ENCODE measurements at regions not wholly inside any gene's neighbourhood (a gene's known extent, or its start where the extent isn't known, plus 50 kb on each side); places are given as distances from the start of the nearest gene placed in this dataset.

DNA sequence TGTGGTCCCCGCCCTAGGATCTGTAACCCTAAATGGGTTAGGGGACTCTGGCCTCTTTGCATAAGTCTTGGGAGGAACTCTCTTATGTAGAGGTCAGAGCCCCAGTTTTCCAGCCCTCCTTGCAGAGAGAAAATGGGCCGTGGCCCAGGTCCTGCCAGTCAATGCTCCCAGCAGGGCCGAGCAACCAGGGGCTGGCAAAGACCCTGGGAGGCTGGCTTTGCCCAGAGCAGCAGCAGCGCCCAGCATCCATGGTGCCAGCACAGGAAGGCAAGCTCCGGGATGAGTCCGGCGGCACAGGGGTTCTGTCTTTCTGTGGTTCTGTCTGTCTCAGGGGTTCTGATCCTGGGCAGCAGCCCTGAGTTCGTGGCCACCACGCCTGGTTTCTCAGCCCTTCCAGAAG, 684.8 kb downstream of the BRD1 start:
- no peak for DNase-seq (ENCODE audit: low read depth)

DNA sequence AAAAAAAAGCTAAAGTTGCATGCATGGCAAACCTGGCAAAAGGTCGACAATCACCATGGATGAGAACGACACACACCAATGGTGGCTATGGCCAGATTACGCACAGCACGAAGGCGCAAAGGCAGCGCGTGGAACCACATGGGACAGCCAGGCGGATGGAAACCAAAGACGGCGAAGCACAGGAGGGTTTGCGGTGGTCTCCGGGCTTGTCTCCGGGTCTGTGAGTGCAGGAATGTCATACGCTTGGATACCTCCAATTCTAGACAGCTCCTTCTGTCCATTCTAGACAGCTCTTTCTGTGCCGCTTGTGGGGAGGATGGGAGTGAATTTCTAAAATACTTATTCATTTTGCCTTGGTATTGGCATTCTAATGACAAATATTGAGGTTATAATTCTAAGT, 685.4 kb downstream of the BRD1 start:
- DNase-seq (ENCODE audit: low read depth) = no peak

DNA sequence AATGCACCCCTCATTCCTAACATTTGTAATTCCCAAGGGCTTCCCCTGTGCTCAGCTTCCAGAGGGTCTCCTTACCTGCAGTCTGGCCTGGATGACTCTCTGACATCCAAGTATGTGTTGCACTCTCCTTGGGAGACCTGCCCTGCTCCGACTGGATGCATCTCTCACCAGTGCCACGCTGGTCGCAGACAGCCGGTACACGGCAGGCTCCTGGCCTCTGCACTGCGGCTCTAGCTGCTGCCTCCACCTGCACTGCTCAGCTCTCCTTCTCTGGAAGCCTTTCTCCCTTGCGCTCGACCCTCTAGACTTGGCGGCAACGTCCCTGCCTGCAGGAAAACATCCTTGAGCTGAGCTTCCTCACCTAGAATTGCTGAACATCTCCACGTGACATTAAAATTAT, 685.9 kb downstream of the BRD1 start:
- no peak for DNase-seq (ENCODE audit: low read depth)

DNA sequence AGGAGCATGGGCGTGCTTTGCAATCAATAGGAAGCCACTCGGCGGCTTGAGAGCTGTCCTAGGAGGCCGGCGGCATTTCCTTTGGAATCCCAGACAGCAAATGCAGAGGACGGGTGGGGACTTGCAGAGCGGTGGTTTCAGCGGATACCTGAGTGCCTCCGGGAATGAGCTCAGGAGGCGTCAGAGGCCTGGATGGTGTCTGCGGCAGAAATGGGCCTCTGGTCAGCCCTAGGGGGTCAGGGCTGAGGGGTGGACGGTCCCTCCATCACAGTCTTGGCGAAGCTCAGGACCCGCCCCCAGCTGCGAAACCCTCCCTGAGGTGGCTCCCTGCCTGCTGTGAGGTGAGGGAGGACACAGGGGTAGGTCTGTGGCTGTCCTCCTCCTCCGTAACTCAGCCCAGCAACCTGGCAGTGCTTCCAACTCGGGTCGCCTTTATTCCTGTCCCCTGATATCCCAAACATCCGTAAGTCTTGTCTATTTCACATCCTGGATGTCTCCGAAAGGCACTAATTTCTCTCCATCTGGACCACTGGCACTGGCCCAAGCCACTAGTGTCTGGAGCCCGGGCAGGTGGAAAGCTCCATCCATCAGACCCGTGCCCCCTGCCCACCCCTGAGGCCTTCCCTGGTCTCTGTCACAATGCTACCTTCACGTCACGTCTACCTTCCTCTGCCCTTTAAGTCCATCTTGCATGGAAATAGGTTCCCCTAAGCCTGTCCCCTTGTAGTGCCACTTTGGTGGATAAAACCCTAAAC, 686.6 kb downstream of the BRD1 start:
- DNase-seq (ENCODE audit: low read depth) = no peak

DNA sequence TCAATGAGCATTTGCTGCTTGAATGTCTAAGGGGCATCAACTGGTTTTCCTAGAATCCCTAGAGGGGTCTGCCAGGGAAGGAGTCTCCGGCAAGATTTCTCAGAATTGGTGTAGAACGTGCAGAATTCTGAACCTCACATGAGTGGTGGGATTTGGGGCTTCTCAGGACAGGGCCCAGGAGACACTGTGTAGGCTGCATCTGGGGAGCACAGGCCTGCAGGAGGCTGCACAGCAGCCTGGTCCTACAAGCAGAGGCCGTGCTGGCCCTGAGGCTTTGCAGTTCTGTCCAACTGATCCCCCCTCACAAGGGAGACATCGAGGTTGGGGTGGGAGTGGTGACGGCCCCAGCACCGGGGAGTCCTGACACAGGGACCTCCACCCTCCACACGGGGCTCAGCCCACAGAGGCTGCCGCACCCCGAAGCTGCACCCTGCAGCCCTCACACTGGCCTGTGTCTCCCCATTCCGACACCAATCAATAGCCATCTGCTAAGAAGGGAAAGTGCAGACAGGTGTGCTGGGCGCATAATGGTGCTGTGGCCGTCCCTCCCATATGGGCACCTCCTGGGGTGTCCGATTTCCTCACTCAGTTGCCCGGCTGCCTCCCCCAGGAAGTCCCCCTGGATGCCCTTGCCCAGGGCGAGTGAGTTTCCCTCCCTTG, 688.1 kb downstream of the BRD1 start:
- no peak for DNase-seq (ENCODE audit: low read depth)

DNA sequence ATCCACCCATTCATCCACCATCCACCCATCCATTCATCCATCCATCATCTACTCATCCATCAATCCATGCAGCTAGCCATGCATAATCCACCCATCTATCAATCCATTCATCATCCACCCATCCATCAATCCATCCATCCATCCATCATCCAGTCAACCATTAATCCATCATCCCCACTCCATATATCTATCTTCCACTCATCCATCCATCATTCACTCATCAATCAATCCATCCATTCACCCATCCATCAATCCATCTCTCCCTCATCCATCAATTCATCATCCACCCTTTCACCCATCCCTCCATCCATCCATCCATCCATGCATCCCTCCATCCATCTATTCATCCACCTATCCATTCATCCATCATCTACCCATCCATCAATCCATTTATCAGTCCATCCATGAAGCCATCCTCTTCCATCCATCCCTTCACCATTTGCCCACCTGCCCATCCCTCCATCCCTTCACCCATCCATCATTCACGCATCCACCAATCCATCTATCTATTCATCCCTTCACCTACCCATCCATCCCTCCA, 689.4 kb downstream of the BRD1 start:
- no peak for DNase-seq (ENCODE audit: low read depth)

DNA sequence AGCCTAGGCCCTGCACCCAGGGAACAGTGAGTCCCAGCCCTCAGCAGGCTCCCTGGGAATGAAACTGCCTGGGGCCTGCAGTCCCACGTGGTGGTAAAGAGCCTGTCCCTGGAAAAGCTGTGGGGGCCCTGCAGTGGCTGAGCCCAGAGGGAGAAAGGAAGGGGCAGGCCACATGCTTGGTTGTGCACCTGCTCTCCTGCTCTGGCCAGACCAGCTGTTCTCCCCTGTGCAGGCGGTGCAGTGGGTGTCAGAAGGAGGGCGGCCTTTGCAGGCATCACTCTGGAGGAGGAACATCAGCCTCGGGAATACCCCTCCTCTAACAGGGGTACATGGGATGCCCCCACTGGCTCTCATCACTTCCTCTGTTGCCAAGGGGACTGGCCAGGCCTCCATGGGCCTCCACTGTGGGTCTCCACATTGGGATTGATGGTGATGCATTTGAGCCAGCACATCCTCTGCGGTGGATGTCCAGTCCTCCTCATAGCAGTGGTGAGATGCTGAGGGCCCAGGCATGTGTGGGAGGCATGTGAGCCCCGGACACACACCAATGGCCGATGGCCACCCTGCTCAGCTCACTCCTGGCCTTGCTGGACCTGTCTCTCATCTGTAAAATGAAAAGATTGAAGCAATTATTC, 690.4 kb downstream of the BRD1 start:
- no peak for DNase-seq (ENCODE audit: low read depth)

DNA sequence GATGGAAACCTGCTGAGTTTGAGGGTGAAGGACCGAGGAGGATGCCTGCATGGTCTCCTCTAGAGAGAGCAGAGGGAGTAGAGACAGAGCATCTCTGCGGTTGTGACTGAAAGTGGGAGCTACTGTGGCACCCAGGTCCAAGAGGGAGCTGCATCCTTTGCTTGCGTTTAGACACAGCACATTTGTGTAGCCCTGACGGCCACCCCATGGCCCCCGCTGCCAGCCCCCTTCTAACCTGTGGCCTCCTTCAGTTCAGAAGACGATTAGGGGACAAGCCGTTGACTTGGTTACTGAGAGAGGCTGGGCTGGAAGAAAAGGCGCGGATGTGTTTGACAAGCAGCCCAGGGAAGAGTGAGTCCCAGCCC, 690.9 kb downstream of the BRD1 start:
- no peak for DNase-seq (ENCODE audit: low read depth)

DNA sequence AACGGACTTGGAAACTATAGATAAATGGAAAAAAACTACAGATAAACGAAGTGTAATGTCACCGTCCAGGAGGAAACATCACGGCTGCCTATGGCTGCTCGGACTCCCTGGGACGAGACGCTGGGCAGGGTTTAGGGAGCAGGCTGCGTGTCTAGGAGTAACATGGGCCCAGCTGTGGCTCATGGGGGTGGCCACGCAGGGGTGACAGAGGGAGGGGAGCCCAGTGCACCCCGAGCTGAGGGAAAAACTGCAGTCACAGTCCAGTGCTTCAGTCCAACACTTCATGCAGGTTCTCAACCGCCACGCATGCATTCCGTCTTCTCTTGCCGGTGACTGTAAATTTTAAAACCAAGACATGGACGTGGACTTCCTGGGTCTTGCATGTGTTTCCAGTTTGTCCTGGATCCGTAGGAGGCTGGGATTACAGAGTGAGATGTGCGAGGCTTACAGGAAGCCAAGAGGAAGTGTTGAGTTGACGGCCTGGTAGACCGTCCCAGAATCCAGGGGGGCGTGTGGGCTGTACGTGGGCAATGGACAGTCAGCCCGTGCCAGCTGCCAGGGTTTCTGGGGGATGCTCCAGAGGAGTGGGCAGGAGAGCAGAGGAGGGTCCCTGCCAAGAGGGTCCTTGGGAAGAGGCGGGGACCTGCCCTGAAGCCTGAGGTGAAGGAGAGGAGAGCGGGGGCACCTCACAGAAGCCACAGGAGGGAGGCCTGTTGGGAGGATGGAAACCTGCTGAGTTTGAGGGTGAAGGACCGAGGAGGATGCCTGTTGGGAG, 691.4 kb downstream of the BRD1 start:
- no peak for DNase-seq (ENCODE audit: low read depth)

DNA sequence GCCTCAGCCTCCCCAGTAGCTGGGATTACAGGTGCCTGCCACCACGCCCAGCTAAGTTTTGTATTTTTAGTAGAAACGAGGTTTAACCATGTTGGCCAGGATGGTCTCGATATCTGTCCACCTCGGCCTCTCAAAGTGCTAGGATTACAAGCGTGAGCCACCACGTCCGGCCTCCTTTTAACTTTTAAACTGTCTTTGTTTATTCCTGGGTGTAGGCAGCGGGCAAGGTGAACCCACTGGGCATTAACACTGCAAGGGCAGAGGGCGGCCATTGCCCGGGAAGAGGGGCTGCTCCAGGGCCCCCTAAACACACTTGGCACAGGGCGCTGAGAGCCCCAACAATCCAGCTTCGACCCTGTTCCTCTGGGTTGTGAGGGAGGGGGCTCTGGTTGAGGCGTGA, 693.6 kb downstream of the BRD1 start:
- DNase-seq (ENCODE audit: low read depth) = no peak

DNA sequence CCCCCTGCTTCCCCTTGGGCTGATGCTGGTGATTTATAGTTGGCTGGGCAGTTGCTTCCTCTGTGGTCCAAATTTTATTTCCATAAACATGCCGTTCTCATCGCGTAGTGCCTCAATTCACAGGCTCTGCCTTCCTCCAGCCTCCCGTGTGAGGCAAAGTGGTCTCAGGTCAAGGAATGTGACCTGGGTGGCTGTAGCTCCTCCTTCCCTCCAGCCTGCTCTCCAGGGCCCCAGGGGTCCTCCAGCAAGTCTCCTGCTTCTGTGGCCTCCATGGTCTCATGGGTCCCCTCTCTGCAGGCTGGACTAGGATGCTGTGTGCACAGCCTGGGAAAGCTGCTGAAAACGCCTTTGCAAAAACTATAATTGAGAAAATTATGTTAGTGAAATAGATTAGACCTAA, 694.1 kb downstream of the BRD1 start:
- no peak for DNase-seq (ENCODE audit: low read depth)

DNA sequence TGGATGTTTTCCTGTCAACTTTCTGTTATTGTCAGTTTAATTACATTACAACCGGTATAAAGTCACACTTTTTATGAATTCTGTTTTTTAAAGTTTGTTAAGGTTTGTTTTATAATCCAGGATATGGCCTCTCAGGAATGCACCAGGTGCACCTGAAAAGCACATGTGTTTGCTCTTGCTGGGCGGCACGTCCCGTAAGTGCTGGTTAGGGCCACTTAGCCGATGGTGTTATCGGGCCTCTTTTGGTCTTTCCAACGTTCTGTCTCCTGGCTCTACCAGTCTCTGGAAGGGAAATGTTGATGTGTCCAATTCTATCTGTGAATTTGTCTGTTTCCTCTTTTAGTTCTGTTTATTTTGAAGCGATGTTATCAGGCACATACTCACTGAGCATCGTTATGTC, 695.7 kb downstream of the BRD1 start:
- DNase-seq (ENCODE audit: low read depth) = no peak

DNA sequence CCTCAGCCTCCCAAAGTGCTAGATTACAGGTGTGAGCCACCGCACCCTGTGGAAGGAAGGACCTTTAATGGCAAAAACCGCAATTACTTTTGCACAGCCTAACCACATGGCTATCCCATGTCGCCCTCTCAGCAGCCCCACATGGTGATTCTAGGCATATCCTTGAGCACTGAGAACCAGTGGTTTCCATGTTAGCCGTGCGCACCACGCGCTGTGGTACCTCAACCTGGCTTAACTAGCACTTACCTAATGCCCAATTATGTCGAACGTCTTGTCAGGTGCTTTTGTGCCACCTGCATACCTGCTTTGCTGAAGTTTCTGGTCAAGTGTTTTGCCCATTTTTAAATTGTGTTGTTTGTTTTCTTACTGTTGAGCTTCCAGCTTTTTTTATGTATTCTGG, 697.9 kb downstream of the BRD1 start:
- DNase-seq (ENCODE audit: low read depth) = no peak

DNA sequence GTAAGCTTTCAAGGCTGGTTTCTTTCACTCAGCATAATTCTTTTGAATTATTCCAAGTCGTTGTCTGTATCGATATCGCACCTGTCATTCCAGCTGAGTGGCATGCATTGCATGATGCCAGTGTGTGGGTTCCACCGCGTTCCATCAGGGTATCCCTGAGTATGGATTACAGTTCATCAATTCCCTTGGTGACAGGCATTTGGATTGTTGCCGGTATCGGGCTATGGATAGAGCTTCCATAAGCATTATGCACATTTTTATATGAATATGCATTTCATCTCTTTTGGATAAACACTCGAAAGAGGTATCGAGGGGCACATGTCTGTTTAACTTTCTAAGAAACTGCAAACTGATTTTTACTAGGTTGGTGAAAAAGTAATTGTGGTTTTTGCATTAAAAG, 698.8 kb downstream of the BRD1 start:
- no peak for DNase-seq (ENCODE audit: low read depth)

DNA sequence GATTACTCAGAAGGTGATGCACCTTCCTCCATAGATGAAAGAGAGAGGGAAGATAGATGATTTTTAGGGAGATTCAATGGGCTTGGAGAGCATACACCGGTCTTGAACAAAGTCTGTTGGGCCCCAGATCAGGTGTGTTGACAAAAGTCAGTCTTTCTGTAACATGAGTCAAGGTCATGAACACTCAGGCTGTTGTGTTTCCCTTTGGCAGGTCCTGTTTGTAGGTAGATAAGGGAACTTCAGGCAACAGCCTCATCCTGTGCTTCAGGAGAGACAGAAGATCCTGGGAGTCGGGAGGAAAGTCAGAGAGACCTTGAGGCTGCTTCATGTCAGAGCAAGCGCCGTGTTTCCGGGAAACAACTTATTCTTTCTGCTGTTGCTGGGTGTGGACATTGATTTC, 703.1 kb downstream of the BRD1 start:
- no peak for DNase-seq (ENCODE audit: low read depth)

DNA sequence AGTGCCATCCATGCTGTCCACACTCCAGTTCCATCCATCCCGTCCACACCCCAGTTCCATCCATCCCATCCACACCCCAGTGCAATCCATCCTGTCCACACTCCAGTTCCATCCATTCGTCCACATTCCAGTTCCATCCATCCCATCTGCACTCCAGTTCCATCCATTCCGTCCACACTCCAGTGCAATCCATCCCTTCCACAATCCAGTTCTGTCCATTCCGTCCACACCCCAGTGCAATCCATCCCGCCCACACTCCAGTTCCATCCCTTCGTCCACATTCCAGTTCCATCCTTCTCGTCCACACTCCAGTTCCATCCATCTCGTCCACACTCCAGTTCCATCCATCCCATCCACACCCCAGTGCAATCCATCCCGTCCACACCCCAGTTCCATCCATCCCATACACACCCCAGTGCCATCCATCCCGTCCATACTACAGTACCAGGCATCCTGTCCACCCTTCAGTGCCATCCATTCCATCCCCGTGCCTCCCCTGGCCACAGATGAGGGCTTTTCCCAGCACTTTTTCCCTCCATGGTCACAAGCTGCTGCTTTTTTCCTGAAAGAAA, 704.0 kb downstream of the BRD1 start:
- no peak for DNase-seq (ENCODE audit: low read depth)

DNA sequence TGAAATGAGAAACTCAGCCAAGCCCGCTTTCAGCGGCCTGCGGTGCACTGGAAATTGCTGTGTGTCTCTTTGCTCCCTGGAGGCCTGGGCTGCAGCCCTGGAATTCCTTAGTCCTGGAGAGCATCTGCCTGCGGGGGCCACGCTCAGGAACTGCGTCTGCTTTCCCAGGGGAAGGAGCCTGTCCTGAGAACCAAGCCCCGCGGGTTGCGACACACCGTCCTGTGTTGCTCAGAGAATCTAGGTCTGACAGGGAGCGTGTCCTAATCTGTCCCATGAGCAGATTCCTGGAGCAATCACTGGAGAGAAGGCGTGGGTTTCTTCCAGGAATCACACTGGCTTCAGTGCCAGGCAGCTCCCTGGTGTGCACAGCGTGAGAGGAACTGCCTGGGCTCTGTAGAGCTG, 708.1 kb downstream of the BRD1 start:
- no peak for DNase-seq (ENCODE audit: low read depth)

DNA sequence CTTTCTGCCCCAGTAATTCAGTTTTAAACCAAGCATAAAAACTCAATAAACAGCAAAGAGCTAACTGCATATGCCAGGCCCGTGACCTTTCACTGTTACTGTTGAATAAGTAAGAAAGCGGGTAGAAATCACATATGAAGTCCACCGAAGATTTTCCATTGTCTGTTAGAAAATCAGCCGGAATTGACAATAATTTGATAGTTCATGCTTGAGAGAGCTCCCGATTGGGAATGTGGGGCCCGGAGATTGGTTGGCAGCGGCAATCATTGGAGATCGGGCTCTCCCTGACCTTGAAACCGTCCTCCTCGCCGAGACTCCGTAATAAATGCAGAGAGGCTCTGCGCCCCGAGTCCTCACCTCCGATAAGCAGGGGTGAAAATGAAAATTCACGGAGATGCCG, 709.6 kb downstream of the BRD1 start:
- no peak for DNase-seq (ENCODE audit: low read depth)

DNA sequence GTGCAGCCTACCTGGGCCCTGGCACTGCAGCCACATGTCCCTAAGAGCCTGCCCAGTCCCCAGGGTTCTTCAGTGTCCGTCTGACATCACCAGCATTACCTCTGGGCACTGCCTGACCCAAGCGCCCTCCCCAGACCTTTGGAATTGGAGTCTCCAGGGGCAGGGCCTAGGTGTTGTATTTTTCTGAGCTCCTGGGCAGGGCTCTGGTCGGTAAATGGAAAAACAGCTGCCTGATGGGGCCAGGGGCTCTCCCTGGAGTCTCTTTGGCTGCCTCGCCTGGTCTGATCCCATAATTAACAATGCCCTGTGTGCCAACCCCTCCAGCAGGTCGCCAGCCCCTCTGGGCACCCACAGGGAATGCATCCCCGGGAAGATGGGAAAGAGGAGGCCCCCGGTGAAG, 710.2 kb downstream of the BRD1 start:
- DNase-seq (ENCODE audit: low read depth) = no peak

DNA sequence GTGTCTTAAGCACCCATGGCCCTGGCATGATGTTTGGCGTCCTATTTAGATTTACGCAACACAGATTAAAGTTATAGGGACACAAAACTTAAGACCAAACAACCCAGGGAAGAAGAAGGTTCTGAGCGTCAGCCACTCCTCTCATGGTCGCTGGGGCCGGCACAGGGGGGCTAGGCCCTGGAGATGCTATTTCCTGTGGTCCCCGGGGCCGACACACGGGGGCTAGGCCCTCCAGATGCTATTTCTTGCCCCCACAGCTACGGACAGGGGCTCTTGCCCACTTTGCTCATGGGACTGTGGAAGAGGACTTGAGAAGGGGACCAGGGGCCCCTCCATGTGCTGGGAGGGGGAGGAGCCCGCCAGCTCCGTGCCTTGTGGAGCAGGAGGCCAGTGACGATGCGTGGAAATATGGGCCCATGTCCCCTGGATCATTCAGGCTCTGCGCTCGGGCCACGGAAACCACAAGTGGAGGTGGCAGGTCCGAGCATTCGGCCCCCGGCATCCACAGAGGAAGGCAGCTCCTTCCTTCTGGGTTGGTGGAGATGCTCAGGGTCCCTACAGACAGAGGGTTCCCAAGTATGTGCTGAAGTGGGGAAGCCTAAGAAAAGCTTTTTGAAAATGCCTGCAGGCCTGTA, 711.1 kb downstream of the BRD1 start:
- DNase-seq (ENCODE audit: low read depth) = no peak

DNA sequence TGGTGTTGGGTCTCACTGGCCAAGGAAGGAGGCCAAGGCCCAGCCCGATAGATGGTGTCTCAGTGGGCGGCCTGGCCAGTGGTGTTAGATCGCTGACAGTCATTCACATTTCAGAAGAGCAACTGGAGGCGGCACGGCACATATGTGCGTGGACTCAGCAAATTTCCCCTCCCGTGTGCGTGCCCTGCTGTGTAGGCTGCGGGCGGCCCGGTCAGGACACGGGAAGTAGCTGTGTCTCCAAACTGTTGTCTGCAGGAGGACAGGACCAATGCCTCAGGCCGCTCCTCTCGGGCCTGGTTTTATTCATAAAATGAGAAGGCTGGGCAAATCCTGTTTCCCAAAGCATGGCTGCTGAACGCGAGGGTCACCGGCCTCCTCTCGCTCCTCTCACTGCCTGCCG, 711.7 kb downstream of the BRD1 start:
- no peak for DNase-seq (ENCODE audit: low read depth)

DNA sequence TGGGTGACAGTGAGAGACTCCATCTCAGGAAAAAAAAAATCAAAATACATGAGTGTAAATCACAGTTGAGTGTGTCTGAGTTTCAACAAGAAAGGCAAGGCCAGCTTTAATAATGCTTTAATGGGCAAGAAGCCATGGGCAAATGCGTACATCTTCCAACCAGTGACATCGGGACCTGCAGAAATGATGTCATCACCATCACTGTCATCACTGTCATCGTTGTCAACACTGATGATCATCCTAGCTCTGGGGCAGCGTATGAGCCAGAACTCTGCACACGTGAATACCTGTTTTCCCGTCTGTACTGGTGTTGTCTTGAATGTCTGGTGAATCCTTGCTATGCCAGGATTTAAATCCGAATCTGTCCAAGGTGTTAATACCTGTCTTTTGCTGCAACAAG, 712.5 kb downstream of the BRD1 start:
- DNase-seq (ENCODE audit: low read depth) = no peak
